Activated CD4-positive, alpha-beta T cell treated with anti-CD3 and anti-CD28 coated beads, Interleukin-2, amount 10 ng/mL, durations not matched to agents 7 days and 5 days (primary cell): ENCODE measurements at regions not wholly inside any gene's neighbourhood (a gene's known extent, or its start where the extent isn't known, plus 50 kb on each side); places are given as distances from the start of the nearest gene placed in this dataset.

ENCODE experiments used
- CTCF ChIA-PET: fragments of 350-600 bp; sonication (Branson Sonifier 250); formaldehyde crosslinking; loops from one replicate; lab custom pipeline; 2021; ENCODE audit warnings: antibody characterized with exemption; lab: Charles Lee
- POLR2A ChIA-PET: fragments of 350-600 bp; sonication (Branson Sonifier 250); formaldehyde crosslinking; loops from one replicate; lab custom pipeline; 2021; ENCODE audit warnings: antibody characterized with exemption; lab: Charles Lee
- DNase-seq: peaks from one replicate; pipeline ENCODE4 v3.0.0-alpha.2; 2020
- H3K27ac Mint-ChIP-seq: one replicate; pipeline ENCODE4 v1.8.0; 2021; ENCODE audit warnings: mild to moderate bottlenecking, moderate library complexity, mixed read lengths
- H3K27me3 Mint-ChIP-seq: one replicate; pipeline ENCODE4 v1.8.0; 2021; ENCODE audit warnings: mixed read lengths
- H3K36me3 Mint-ChIP-seq: one replicate; pipeline ENCODE4 v1.8.0; 2021; ENCODE audit warnings: low read depth, mixed read lengths
- H3K4me1 Mint-ChIP-seq: one replicate; pipeline ENCODE4 v1.8.0; 2021; ENCODE audit warnings: mixed read lengths
- H3K4me3 Mint-ChIP-seq: one replicate; pipeline ENCODE4 v1.8.0; 2021; ENCODE audit warnings: mild to moderate bottlenecking, moderate library complexity, mixed read lengths
- H3K9me3 Mint-ChIP-seq: one replicate; pipeline ENCODE4 v1.8.0; 2021; ENCODE audit warnings: mixed read lengths

DNA sequence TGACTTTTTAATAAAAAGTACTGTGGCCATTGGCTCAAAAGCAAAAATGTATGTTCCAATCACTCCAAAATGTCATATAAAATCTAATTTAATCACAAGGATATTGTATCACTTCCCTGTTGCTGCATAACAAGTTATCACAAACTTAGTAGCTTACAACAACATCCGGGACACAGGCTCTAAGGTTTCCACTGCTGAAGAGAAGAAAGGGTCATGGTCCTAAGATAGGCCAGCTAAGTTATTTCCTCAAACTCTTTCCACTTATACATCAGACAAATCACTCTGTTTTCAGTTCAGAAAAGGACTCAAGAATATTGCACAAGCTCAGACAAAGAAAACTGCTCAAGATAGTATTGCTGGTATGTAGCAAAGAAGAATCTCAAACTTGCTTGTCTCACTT is 78.5 kb upstream of the SULT1C3 start:
- H3K4me3 Mint-ChIP-seq: no peak overlapping the region

DNA sequence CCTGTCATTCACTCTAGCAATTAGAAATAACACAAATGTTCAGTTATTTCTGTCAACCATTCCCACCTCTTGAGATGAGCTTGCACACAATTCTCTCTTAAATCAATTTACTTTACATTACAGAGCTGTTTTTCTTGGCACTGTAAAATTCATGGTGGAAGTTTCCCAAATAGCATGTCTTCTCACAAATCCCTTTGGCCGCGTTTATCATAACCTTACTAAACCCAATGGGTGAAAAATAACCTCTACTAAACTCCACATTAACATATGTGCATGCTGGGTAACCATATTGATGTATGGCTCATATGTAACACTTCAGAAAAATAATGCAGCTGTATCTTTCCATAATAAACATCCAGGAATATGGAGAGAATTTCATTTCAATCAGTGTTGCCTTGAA is 75.5 kb upstream of the SULT1C3 start:
- CTCF ChIA-PET: no interaction called here
- no peaks in the 10 kb centered on the region for H3K4me1 Mint-ChIP-seq
- POLR2A ChIA-PET: no interaction called here
- no peaks in the 10 kb centered on the region for H3K36me3 Mint-ChIP-seq
- no peak overlapping the region for H3K4me3 Mint-ChIP-seq
- peaks cover 2% of the 10 kb centered on the region for H3K27me3 Mint-ChIP-seq
- no peak for DNase-seq
- no peaks in the 10 kb centered on the region for H3K9me3 Mint-ChIP-seq
- no peak overlapping the region for H3K27ac Mint-ChIP-seq

More for the DNA sequence above, 78.5 kb upstream of the SULT1C3 start:
- H3K27me3 Mint-ChIP-seq: peaks cover 2% of the 10 kb centered on the region
- no peaks in the 10 kb centered on the region for H3K9me3 Mint-ChIP-seq
- no peaks in the 10 kb centered on the region for H3K36me3 Mint-ChIP-seq
- POLR2A ChIA-PET: no interaction called here
- H3K4me1 Mint-ChIP-seq: no peaks in the 10 kb centered on the region
- CTCF ChIA-PET: no interaction called here
- DNase-seq: no peak
- no peak overlapping the region for H3K27ac Mint-ChIP-seq

DNA sequence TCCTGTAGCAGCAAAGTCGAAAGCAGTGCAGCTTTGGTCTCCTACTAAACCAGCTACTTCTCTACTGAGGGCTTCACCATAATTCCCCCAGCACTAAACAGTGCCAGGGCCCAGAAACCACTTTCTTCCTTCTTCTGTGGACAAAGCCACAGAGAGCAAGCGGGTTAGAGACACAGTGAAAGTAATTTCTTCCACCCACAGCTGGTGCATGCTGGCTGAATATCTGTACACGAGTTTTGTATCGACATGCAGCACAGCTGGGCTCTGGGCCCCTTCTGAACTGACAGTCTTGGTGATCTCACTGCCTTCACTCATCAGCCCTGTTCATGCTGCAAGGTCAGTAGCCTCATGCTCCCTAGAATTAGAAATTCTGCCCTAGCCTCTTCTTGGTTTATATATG is 74.0 kb upstream of the SULT1C3 start:
- Mint-ChIP-seq H3K27me3 (peaks cover 2% of the 10 kb centered on the region), H3K4me3 (no peak overlapping the region)

DNA sequence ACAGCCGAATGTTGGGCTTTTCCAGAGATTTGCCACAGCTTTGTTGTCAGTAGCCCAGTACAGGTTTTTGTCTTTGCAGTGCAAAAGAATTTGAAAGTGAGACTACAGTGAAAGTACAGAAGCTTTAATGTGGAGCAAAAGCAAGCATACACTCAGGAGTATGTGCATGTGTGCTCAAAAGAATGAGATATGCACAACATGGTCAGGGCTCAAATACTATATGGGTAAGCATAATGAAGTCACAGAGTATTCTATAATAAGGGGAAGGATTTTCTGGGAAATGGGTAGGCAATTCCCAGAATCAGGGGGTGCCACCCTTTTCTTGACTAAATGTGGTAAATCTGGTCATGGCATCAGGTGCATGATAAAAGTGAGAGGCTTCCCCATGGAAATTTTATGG is 72.1 kb upstream of the SULT1C3 start:
- H3K27ac Mint-ChIP-seq: no peak overlapping the region
- H3K27me3 Mint-ChIP-seq: peaks cover 2% of the 10 kb centered on the region
- CTCF ChIA-PET: no interaction called here
- no peaks in the 10 kb centered on the region for H3K36me3 Mint-ChIP-seq
- no peaks in the 10 kb centered on the region for H3K9me3 Mint-ChIP-seq
- POLR2A ChIA-PET: no interaction called here
- no peaks in the 10 kb centered on the region for H3K4me1 Mint-ChIP-seq
- DNase-seq: no peak
- H3K4me3 Mint-ChIP-seq: no peak overlapping the region

More for the DNA sequence above, 74.0 kb upstream of the SULT1C3 start:
- ChIA-PET POLR2A (no interaction called here), CTCF (no interaction called here)
- H3K9me3 Mint-ChIP-seq: no peaks in the 10 kb centered on the region
- DNase-seq: no peak
- H3K4me1 Mint-ChIP-seq: no peaks in the 10 kb centered on the region
- H3K36me3 Mint-ChIP-seq: no peaks in the 10 kb centered on the region
- no peak overlapping the region for H3K27ac Mint-ChIP-seq

DNA sequence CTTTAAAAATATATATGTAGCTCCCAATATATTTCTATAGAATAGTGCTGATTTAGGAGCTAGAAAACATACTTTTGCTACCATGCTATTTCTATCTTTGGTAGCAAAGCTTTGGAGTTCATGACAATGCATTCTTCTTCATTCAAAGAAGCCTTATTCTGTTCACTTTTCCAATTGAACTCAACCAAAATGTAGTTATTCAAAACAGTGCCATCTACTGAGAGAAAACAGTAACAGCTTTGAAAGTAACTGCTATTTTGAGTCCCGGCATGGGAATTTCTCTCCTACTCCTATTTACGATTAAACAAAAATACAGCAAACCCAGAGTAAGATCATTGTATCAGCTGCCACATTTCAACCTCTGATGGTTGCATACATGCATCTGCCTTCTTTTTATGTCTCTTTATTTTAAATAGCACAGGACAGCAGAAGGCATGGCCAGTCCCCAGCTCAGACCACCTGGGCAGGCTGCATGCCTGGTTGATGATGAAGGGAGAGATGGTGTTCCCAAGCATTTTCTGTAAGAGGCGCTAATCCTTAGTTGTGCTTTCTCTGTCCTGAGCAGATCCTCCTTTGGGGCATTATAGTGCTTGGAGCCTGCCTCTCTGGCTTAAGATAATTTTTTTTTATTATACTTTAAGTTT is 69.7 kb upstream of the SULT1C3 start:
- ChIA-PET POLR2A (no interaction called here), CTCF (no interaction called here)
- DNase-seq: no peak
- no peak overlapping the region for H3K4me3 Mint-ChIP-seq
- no peaks in the 10 kb centered on the region for H3K9me3 Mint-ChIP-seq
- no peaks in the 10 kb centered on the region for H3K4me1 Mint-ChIP-seq
- H3K36me3 Mint-ChIP-seq: no peaks in the 10 kb centered on the region
- H3K27me3 Mint-ChIP-seq: no peaks in the 10 kb centered on the region
- no peak overlapping the region for H3K27ac Mint-ChIP-seq

DNA sequence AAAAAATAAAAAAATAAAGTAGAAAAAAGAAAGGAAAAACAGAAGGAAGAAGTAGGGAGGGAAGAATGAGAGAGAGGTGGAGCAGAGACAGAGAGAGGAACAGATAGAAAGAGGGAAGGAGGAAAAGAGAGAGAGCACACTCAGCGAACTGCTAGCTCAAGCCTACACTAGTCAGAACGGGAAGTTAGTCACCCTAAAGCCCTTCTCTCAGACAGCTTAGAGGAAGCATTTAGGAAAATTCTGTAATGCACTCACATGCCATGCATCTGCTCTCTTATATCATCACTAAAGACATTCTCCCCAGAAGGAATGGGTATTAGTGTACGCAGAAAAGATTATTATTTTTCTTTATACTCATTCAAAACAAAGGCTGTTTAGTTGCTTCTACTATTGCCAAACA is 68.1 kb upstream of the SULT1C3 start:
- H3K36me3 Mint-ChIP-seq: no peaks in the 10 kb centered on the region
- H3K4me3 Mint-ChIP-seq: no peak overlapping the region
- DNase-seq: no peak
- no peaks in the 10 kb centered on the region for H3K9me3 Mint-ChIP-seq
- POLR2A ChIA-PET: no interaction called here
- CTCF ChIA-PET: no interaction called here
- no peaks in the 10 kb centered on the region for H3K4me1 Mint-ChIP-seq
- no peak overlapping the region for H3K27ac Mint-ChIP-seq
- peaks cover 1% of the 10 kb centered on the region for H3K27me3 Mint-ChIP-seq

DNA sequence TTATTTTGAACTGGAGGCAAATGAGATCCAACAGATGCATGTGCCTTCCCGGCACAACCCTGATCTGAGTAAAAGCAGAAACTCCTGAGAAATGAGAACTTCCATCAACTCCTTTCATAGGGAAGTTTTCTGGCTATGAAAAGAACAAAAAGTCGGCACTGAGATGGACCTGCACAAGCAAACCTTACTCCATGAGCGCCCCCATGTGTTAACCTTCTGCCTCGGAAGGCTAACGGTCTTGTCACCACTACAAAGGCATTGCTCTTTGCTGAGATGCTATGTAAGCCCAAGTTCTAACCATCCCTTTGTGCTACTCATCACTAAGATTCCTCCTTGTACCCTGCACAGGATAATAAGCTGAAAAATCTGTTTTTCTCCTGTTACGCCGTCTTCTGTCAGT is 57.3 kb upstream of the SULT1C3 start:
- Mint-ChIP-seq H3K4me1 (no peaks in the 10 kb centered on the region), H3K27ac (no peak overlapping the region), H3K4me3 (no peak overlapping the region), H3K9me3 (no peaks in the 10 kb centered on the region), H3K27me3 (peaks cover 3% of the 10 kb centered on the region), H3K36me3 (no peaks in the 10 kb centered on the region)
- CTCF ChIA-PET: no interaction called here
- no peak for DNase-seq
- POLR2A ChIA-PET: no interaction called here

DNA sequence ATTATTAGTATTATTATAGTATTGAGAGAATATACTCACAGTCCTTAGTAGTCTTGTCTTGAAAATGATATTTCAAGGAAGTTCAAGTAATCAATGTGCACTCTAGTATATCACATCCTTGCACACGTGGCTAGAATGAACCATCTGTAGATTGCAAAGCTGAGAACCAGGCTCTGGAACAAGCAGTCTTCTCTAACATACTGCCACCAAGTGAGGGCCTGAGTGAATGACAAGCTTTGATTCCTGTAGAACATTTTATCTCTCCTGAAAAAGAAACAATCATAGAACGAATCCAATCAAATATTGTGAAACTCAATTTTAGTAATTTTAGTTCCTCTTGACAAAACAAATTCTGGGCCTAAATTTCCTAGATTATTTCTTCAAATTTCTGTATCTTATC is 55.3 kb upstream of the SULT1C3 start:
- no peaks in the 10 kb centered on the region for H3K9me3 Mint-ChIP-seq
- no peak for DNase-seq
- CTCF ChIA-PET: no interaction called here
- H3K27me3 Mint-ChIP-seq: peaks cover 3% of the 10 kb centered on the region
- H3K36me3 Mint-ChIP-seq: no peaks in the 10 kb centered on the region
- no peaks in the 10 kb centered on the region for H3K4me1 Mint-ChIP-seq
- H3K27ac Mint-ChIP-seq: no peak overlapping the region
- POLR2A ChIA-PET: no interaction called here
- no peak overlapping the region for H3K4me3 Mint-ChIP-seq

DNA sequence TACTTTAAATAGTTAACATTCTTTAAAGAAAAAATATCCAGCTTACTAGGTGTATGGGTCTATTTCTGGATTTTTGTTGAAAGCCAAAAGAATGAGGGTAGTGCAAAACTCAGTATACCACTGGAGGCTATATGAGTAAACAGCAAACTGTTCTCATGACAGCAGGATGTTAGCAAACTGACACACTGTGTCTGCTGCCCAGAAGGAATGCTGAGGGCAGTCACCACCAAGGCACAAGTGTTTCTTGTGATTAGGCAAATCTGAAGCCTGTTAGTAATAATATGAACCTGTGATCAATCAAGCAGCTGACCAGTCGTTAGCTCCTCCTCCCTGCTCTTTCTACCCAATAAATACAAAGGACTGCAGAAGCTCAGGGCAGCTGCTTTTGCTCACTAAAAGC is 50.5 kb upstream of the SULT1C3 start:
- Mint-ChIP-seq H3K36me3 (no peaks in the 10 kb centered on the region), H3K4me3 (no peak overlapping the region), H3K27me3 (peaks cover 3% of the 10 kb centered on the region), H3K9me3 (no peaks in the 10 kb centered on the region), H3K4me1 (no peaks in the 10 kb centered on the region), H3K27ac (no peak overlapping the region)
- ChIA-PET CTCF (no interaction called here), POLR2A (no interaction called here)
- no peak for DNase-seq
